GM19023 (cell line): ENCODE measurements at regions not wholly inside any gene's neighbourhood (a gene's known extent, or its start where the extent isn't known, plus 50 kb on each side); places are given as distances from the start of the nearest gene placed in this dataset.
"Not testable (repeated sequence)": the region's sequence is repeated elsewhere in the genome, so short reads cannot be mapped to it uniquely, and the experiment has no call there.

Experiments
- ATAC-seq: cut with Tn5 transposase; IDR thresholded peaks from one replicate; pipeline ENCODE4 v1.9.1; 2021; ENCODE audit warnings: mild to moderate bottlenecking, moderate library complexity; ENCODE audit not compliant: unreplicated experiment

- no peak for ATAC-seq
Measured at GRCh38 chr15:38115121-38115520, 137.5 kb upstream of the SPRED1 start.

- no peak for ATAC-seq
Measured at GRCh38 chr15:38117781-38118180, 134.9 kb upstream of the SPRED1 start.

GRCh38 chr15:38119865-38120264 lies 132.8 kb upstream of the SPRED1 start:
- ATAC-seq: not testable (repeated sequence)

DNA sequence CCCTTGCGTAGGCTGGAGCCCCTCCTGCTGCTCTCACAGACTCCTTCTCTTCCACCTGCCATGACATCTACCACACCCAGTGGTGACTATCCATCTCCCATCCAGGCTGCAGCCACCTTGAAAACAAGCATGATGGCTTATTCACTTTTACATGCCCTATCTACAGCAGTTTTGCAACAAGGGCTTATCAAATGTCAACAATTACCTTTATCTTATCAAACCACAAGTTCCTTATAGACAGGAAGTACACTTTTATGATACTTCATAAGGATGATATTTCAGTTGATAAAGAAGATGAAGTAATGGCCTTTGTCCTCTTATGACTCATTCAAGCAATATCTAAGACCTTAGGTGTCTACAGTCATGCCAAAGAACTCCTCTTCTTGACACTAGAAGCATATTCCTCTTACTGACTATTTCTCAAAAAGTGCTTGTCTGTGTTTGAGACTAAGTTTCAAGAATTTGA lies 125.3 kb upstream of the SPRED1 start:
- no peak for ATAC-seq

GRCh38 chr15:38128341-38128781 lies 124.3 kb upstream of the SPRED1 start:
- ATAC-seq: no peak

DNA sequence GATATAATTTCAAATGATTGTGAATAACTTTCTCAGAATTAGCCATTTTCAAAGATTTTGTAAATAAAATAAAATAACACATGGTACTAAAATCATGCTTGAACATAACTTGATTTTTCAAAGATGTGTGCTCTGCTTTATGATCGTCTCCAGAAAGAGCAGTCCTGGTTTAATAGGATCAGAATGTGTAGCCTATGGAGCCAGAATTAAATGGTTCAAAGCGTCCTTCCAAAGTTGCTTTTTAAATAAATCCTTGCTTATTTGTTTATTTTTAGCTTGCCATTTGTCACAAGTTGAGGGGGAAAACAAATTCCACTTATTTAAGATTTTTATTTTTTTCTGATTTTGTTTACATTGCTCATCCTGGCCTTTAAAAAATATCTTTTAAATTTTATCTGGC lies 123.7 kb upstream of the SPRED1 start:
- no peak for ATAC-seq

- ATAC-seq: peak; percentile 73
Measured at GRCh38 chr15:38129531-38130204, 123.0 kb upstream of the SPRED1 start.

GRCh38 chr15:38130205-38130567 lies 122.5 kb upstream of the SPRED1 start:
- ATAC-seq: peak; percentile 36

GRCh38 chr15:38130740-38131498 lies 121.7 kb upstream of the SPRED1 start:
- ATAC-seq: no peak

DNA sequence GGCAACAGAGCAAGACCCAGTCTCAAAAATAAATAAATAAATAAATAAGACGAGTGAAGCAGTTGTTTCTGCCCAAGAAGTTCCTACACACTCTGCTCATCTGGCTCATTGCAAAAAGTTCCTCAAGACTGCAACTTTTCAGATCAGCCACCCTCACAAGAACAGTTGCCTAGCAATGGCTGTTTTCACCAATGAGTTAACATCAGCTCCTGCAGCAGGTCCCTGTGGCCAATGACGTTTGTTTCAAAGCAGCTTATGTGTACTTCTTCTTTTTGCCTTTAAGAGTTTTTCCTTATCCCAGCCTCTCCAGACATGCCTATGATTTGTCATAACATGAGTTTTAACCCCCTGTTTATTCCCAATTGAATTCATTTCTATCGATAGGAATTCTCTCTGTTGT lies 118.4 kb upstream of the SPRED1 start:
- ATAC-seq: no peak

DNA sequence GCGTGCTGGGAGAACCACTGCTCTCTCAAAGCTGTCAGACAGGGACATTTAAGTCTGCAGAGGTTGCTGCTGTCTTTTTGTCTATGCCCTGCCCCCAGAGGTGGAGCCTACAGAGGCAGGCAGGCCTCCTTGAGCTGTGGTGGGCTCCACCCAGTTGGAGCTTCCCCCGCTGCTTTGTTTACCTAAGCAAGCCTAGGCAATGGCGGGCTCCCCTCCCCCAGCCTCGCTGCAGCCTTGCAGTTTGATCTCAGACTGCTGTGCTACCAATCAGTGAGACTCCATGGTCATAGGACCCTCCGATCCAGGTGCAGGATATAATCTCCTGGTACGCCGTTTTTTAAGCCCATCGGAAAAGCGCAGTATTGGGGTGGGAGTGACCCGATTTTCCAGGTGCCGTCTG lies 110.4 kb upstream of the SPRED1 start:
- not testable (repeated sequence) for ATAC-seq

- no peak for ATAC-seq
Measured at GRCh38 chr15:38144921-38145320, 107.7 kb upstream of the SPRED1 start.

- ATAC-seq: no peak
Measured at GRCh38 chr15:38145651-38146111, 107.0 kb upstream of the SPRED1 start.

- no peak for ATAC-seq
Measured at GRCh38 chr15:38147246-38147645, 105.4 kb upstream of the SPRED1 start.

GRCh38 chr15:38148471-38148870 lies 104.2 kb upstream of the SPRED1 start:
- ATAC-seq: no peak

- no peak for ATAC-seq
Measured at GRCh38 chr15:38149315-38149714, 103.3 kb upstream of the SPRED1 start.

DNA sequence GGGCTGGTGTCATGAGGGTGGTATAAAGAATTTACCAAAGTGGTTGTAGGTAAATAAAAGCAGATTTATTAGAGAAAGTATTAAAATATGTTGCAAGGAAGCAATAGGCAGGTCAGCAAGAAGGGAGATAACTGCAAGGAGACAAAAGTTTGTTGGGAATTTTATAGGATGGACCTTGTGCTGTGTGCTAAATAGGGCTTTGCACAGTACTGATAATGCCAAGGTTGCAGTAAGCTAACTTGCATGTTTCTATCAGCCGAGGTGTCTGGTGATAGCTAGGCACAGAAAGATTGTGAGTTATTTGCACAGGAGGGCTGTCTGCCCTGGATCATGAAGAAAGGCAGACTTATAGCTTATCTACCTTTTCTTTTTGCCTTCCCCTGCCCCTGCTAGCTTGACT lies 102.5 kb upstream of the SPRED1 start:
- no peak for ATAC-seq

GRCh38 chr15:38150794-38151193 lies 101.8 kb upstream of the SPRED1 start:
- no peak for ATAC-seq

- no peak for ATAC-seq
Measured at GRCh38 chr15:38153781-38154180, 98.9 kb upstream of the SPRED1 start.

DNA sequence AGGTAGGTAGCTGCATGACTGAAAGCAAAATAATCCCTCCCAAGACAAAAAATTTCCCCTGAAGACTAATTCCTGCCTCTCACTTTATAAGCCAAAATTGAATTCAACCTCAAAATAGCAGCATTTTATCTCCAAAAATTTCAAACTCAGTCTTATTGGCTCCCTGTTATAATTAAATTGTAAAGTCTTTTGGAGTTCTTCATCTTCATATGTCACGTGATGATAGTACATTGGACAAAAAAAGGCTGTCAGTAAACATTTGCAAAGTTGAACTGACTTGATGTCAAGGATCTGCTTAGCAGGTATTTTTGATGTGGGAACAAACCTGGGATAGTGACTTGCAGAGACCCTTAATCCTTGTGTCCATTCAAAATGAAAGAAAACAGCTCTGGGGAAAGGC lies 98.4 kb upstream of the SPRED1 start:
- no peak for ATAC-seq

- no peak for ATAC-seq
Measured at GRCh38 chr15:38154837-38155236, 97.8 kb upstream of the SPRED1 start.

- no peak for ATAC-seq
Measured at GRCh38 chr15:38163658-38164057, 89.0 kb upstream of the SPRED1 start.
